NCI-H146 (cell line): ENCODE measurements at regions not wholly inside any gene's neighbourhood (a gene's known extent, or its start where the extent isn't known, plus 50 kb on each side); places are given as distances from the start of the nearest gene placed in this dataset.

ENCODE experiments used
- DNase-seq: peaks from one replicate; lab custom pipeline; 2025; lab: John Stamatoyannopoulos, UW

- peak; percentile 43 for DNase-seq
Measured at GRCh38 chr13:73198991-73199411, 140.2 kb downstream of the KLF5 start.

GRCh38 chr13:73195091-73195490 is 136.3 kb downstream of the KLF5 start:
- DNase-seq: no peak

- peak; percentile 38 for DNase-seq
Measured at GRCh38 chr13:73194310-73194709, 135.5 kb downstream of the KLF5 start.

- DNase-seq: no peak
Measured at GRCh38 chr13:73193554-73193953, 134.7 kb downstream of the KLF5 start.

DNA sequence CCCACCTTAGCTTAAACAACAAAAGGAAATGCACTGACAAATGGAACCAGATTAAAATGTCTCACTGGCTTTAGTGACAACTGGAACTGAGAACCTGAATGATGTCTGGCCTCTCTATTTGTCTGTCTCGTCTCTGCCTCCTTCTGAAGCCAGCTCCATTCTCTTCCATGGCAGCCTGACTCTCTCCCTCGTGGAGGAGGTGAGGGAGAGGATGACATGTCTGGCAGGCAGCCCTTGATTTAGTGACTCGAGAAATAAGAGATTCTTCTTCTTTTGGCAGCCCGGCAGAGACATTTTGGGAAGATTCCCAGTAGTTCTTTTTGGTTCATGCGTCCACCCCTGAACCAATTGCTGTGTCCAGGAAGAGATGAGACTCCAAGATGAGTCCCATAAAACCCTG is 131.7 kb downstream of the KLF5 start:
- DNase-seq: no peak

DNA sequence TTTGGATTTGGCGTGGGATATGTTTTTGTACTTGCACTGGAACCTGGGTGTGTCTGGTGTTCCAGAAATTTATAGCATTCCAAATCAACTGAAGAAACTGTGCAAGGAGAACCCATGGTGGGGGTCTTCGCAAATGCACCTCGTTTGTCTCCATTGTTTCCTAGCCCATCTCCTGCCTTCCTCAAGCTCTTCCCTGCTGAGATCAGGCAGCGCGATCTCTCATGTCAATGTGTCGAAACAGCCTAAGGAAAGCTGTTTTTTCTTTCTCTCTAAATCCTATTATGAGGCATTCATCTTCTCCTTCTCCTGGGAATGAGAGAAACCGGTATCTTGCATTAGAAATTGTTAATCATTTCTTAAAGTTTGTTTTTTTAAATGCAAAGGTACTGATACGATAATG is 131.0 kb downstream of the KLF5 start:
- no peak for DNase-seq

DNA sequence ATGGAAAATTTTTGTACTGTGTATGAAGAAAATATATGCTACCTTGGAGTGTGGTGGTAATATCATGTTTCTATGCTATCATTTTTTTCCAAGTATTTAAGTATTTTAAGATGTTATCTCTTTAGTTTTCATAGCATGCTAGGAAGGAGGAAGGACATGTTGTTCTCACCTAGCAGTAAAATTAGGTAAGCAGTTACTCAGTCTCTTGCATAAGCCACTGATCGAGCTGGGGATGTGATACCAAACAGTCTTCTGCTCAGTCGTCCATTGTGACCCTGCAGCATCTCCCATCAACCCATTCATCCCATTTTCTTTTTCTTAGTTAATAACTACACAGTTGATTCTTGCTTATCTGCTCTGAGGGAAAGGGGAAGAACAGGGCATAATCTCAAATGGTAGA is 130.6 kb downstream of the KLF5 start:
- DNase-seq: no peak

- DNase-seq: no peak
Measured at GRCh38 chr13:73187106-73187505, 128.3 kb downstream of the KLF5 start.

- DNase-seq: no peak
Measured at GRCh38 chr13:73179650-73180274, 121.0 kb downstream of the KLF5 start.

DNA sequence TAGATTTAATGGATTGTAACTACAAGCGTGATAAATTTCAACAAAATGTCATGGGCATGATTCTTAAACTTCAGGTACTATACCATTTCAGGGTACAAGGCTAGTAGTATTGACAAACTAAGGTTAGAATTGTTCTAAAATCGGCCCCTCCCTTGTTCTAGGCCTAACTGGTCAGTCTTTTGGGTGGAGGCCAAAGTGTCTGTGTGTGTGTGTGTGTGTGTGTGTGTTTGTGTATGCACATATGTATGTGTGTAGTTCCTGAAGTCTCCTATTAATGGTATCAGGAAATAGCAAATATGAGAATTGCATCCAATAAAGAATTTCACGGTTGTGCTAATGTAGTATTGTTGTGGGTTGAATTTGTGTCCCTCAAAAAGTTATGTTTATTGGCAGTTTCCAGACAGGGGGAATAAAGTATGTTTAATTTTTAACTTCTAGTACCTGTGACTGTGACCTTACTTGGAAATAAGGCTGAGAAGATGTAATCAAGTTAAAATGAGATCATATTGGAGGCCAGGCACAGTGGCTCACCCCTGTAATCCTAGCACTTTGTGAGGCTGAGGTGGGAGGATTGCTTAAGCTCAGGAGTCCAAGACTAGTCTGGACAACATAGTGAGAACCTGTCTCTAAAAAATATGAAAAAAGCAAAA is 119.2 kb downstream of the KLF5 start:
- no peak for DNase-seq

- DNase-seq: no peak
Measured at GRCh38 chr13:73177017-73177416, 118.2 kb downstream of the KLF5 start.

DNA sequence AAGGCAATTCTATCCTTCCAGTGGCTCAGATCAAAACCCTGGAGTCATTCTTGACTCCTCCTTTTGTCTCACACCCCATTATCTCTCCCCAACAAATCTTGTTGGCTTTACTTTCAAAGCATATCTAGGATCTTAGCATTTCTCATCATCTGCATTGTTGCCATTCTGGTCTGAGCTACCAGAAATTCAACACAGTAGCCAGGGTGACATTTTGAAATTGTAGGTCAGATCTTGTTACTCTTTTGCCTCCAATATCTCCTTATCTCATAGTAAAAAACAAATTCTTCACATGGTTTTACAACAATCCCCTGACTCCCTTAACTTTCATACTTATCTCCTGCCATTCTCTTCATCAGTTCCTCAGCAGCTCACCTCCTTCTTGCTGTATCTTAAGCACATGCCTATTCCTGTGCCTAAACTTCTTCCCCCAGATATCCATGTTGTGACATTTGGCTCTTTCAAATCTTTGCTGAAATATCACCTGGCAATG is 115.8 kb downstream of the KLF5 start:
- no peak for DNase-seq

DNA sequence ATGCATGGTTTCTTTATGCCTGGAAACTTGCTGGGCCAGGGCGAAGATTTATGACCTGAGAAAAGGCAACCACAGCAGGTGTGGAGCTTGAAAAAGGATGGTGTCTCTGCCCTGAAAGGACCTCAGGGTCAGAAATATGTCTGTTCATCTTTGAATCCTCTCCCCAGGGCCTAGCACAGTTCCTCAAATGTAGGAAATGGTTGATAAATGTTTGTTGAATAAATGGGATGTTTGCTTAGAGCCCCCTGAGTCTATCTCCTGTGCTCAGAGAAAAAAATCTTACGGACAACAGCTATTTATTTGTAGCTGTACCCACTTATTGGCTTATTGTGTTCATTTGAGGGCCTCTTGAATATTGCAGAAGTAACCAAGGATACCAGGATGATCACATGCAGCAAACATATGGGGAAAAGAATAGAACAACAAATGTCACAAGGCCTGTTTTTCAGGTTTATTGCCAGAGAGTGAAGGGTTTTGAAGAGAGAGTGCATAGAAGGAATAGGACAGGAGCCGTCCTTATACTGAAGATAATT is 114.5 kb downstream of the KLF5 start:
- no peak for DNase-seq

GRCh38 chr13:73171926-73172325 is 113.1 kb downstream of the KLF5 start:
- no peak for DNase-seq

DNA sequence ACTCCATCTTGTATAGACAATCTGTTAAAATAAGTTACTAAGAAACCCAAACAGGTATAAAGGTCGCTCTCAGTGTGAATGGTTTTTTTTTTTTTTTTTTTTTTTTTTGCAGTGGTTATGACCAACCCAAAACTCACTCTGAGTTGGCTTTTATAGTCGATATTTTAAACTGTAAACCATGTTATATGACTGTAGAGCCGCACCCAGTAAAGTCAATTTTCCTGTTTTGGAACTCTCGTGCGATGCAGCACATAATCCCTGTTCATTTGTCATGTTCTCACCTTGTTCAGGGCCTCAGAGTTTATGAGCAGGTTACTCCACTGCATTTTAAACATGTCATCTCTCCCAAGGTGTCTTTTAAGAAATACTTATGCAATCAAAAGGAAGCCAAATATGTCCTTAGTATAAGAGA is 112.5 kb downstream of the KLF5 start:
- DNase-seq: no peak

DNA sequence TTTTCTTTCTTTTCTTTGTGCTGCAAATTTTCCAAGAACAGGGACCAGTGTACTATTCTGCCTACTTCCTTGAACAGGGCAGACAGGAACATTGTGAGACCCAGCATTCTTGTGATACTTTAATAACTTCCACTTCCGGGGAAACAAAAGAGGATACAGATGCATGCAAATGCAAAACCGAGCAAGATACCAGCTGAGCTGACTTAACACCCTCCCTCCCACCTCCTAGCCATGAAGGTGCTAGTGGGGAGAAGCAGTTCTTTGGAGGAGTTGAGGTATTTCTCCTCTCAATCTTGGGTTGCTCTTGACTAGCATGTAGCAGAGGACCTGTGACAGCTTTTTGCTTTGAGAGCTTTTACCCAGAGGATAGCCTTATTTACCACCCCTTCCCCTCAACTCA is 111.2 kb downstream of the KLF5 start:
- peak; percentile 24 for DNase-seq

DNA sequence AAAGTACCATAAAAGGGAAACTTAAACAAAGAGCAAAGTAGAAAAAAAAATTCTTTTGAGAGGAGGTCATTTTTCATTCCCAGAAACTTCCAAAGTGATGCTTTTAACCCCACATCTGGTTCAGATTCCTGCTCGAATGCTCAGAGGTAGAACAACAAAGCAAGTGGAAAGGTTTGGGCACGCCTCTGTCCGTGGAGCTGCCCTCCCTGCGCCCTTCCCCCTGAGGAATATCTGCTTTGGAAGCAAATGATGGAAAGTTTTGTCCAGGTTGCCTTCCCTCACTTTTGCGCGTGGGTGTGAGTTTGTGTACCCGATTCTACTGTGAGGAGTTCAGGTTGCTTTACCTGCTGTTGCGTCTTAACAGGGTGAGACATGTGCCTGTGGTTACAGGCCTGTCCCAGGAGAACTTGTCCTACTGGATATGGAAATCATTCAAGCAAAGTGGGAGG is 110.2 kb downstream of the KLF5 start:
- no peak for DNase-seq

DNA sequence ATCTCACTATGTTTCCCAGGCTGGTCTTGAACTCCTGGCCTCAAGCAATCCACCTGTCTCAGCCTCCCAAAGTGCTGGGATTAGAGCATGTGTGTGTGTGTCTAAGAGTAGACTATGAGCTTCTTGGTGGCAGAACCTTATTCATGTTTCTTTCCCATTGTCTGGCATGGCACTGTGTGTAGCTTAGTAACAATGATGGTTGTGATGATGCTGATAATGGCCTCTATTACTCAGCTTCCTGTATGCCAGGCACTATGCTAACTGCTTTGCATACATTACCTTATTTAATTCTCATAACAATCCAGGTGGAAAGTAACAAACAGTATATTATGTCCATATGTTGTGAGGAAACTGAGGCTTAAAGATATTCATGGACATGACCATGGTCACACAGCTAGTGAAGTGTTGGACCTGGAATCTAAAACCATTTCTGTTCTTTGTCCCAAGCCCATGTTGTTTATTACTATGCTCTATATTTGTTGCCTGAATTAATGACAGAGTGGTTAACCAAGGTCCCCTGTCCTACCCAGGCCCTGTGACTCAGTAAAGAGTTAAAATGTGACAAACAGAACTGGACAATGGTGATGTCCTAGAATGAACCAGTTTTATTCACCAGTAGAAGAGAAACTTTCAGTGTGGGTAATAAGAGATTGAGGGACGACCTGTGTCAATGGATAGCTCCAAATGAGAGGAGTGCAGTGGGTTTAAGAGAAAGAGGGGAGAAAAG is 109.6 kb downstream of the KLF5 start:
- DNase-seq: no peak

GRCh38 chr13:73167028-73167820 is 108.4 kb downstream of the KLF5 start:
- DNase-seq: no peak

DNA sequence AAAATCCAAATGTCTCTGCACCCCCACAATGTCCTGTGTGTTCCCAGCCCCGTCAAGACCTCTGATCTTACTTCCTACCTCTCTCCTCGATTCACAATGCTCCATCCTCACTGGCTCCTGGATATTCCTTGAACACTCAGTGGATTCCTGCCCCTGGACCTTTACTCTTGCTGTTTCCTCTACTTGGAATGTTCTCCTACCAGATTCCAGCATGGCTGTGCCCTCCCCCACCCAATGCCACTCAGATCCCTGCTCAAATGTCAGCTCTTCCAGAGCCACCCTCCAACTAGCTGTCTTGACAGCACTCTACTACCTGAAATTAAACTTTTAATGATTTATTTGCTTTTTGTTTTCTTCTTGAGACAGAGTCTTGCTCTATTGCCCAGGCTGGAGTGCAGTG is 107.4 kb downstream of the KLF5 start:
- no peak for DNase-seq

DNA sequence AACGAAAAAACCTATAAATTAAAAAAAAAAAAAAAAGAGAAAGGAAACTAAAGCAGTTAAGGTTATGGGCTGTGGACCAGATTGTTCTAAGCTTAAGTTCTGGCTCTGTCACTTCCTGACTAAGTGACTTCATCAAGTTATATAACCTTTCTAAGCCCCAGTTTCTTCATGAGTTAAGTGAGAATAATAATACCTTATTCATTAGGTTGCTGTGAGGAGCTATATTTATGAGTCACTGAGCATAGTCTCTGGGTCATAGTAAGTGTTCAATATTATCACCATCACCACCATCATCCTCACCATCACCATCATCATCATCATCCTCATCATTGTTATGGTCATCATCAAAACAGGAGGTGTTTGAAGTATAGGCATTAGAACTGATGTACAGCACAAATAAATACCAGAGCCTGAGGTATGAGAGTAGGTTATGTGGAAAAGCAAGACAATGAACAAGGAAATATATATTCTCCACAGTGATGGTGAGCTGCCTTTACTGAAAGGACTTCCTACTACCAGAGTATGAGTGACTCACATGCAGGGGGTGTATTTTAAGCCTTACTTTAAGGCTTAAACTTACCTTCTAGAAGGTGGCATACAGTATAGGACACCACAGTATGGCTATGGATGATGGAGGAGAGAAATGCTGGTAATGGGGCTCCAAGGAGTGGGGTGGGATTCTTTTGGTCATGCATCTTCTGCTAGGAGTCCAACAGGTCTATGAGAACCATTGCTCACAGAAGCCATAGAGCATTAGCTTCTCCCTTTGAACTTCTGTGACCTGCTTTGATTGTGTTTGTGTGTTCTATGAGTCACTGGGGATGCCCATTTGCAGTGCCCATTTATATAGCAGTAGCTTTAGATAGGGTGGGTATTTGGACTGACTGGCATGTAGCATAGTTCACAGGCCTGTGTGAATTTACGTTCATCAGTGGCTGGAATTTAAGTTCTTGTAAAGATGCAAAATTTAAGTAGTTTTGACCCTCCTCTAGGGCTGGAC is 104.4 kb downstream of the KLF5 start:
- peak; percentile 19 for DNase-seq
